GM18870 (cell line): ENCODE measurements at regions not wholly inside any gene's neighbourhood (a gene's known extent, or its start where the extent isn't known, plus 50 kb on each side); places are given as distances from the start of the nearest gene placed in this dataset.
"Not testable (repeated sequence)": the region's sequence is repeated elsewhere in the genome, so short reads cannot be mapped to it uniquely, and the experiment has no call there.

Source experiments
- ATAC-seq: cut with Tn5 transposase; IDR thresholded peaks from one replicate; pipeline ENCODE4 v1.9.1; 2021; ENCODE audit warnings: moderate library complexity; ENCODE audit not compliant: unreplicated experiment

DNA sequence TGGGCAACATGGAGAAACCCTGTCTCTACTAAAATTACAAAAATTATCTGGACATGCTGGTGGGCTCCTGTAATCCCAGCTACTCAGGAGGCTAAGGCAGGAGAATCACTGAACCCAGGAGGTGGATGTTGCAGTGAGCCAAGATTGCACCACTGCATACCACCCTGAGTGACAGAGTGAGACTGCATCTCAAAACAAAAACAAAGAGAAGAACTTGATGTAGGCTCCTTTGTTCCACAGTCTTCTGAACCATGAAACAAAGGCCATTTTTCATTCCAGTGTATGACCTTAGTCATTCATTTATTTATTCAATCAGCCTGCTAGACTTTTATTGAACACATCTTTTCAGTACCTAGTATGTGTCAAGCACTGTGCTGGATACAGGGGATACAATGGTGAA lies 369.6 kb downstream of the FAT3 start:
- ATAC-seq, result no peak

DNA sequence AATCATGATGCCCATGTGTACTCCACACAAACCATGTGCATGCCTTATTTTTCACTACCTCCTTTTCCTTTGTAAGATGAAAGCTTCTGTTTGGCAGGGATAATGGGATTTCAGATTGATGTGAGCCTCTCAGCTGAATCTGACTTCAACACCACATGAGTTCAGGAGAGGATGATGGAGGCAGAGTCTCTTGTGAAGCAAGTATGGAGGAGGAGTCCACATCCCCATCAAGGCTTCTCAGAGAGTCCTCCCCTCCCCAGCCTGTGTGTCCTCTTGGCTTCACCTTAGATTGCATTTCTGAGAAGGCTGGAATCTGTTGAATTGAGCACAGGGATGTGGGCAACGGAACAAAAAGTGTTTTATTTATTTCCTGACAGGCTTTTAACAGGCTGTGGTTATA lies 370.4 kb downstream of the FAT3 start:
- ATAC-seq, result no peak

DNA sequence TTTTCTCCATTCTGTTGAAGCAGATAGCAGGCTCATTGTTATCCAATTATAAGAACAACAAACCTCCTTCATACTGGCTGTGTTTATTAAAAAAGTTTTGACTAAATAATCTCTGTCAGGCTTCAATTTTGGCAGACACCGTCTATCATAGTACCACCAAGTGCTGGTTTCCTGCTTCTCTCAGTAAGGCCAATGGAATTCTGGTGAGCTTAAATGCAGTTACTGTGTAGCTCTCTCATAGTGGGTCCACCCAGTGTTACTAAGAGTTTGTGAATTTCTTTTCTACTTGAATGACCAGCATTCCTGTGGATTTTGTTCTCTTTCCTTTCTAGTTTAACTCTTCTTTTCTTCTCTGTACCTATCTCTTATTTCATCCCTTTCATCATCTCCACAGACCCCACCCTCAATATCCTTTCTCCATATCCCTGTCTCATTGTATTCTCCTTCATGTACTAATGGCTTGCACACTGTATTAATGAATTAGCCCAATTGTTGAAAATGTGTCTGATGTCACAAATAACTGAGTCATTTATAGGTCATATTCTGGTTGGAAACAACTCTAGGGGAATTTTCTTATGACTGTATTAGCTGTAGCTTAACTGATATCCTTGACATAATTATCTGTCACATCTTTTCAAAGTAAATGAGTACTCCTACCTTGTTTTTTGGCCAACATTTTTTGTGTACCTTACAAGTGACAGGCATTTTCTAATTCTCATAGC lies 372.1 kb downstream of the FAT3 start:
- ATAC-seq, result no peak

DNA sequence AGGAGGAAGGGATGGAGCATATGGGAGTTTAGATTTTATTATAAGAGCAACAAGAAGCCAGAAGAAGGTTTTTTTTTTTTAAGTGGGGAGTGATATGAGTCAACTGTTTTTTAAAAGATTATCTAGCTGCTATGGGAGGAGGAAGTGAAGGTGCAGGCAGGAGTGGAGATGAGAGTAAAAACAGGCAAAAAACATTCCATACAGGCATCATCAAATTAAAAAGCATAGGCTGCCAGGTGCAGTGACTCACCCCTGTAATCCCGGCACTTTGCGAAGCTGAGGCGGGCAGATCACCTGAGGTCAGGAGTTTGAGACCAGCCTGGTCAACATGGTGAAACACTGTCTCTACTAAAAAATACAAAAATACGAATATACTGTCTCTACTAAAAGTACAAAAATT lies 368.4 kb upstream of the MTNR1B start:
- no peak for ATAC-seq

DNA sequence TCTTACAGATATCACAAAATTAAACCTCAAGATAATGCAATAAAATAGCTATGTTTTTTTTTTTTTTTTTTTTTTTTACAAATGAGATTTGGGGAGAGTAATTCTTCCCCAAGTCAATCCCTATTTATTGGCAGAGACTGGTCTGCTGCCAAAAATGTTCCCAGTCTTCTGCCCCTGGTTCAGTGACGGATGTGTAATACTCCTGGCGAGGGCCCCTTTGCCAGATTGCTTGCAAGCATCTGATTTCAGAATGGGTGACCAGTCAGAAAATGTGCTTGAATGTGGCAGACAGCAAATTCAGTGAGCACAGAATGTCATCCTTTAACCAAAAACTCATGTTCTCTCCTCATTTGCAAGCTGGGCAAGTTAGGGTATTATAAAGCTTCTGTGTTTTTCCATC lies 363.8 kb upstream of the MTNR1B start:
- no peak for ATAC-seq

DNA sequence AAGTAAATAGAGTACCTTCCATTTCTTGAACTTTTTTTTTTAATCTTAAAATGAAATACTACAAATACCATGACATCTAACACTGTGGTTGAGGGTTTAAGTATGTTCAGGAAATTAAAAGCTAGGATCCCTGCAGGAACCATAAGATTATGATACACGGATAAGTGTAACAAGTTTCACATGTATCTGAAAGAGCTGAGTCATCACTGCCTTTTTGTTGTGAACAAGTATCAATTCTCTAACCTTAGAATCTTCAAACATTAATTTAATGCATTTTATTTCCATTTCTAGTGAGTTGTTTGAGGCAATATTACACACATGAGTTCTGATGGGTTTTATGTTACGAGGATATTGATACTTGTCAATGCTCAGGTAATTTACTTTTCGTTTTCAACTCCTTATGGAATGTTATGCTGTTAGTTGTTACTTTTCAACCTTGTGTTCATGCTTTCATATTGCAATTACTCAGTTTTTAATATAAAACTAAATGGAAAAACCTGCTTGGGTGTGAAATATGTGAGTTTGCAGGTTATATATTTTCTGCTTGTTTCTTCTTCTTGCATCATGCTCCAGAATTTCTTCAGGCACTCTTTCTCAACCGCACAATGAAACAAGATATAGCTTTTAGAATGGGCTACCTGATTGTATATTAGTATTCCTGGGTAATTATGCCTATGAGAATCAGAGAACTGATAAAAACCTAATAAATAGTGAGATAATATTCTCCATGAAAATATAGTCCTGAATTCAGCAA lies 361.3 kb upstream of the MTNR1B start:
- ATAC-seq, result no peak

DNA sequence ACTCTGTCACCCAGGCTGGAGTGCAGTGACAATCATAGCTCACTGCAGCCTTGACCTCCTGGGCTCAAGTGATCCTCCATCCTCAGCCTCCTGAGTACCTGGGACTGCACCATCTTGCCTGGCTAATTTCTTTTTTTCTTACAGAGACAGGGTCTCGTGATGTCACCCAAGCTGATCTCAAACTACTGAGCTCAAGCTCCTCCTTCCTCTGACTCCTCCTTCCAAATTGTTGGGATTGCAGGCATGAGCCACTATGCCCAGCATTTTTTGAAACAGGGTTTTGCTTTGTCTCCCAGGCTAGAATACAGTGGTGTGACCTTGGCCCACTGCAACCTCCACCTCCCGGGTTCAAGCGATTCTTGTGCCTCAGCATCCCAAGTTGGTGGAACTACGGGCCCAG lies 358.3 kb upstream of the MTNR1B start:
- no peak for ATAC-seq

DNA sequence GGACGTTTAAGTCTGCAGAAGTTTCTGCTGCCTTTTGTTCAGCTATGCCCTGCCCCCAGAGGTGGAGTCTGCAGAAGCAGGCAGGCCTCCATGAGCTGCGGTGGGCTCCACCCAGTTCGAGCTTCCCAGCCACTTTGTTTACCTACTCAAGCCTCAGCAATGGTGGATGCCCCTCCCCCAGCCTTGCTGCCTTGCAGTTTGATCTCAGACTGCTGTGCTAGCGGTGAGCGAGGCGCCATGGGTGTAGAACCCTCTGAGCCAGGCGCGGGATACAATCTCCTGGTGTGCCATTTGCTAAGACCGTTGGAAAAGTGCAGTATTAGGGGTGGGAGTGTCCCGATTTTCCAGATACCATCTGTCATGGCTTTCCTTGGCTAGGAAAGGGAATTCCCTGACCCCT lies 351.4 kb upstream of the MTNR1B start:
- ATAC-seq, result not testable (repeated sequence)

DNA sequence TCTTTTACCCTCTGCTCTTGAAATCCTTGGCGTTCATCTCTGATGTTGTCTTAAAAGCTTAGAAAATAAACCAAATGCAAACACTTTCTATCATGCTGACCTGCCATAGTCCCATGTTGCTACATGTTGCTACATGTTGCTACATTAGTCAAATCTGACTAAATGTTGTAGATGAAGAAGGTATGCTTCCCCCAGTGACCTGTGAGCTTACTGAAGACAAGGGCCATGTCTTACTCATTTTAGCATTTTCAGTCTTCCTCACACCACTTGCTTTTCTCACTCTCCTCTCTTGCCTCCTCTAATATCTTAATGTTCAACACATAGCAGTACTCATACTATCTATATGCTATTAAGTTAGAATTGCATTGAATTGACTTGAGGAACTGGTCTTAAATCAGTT lies 346.4 kb upstream of the MTNR1B start:
- ATAC-seq, result no peak

DNA sequence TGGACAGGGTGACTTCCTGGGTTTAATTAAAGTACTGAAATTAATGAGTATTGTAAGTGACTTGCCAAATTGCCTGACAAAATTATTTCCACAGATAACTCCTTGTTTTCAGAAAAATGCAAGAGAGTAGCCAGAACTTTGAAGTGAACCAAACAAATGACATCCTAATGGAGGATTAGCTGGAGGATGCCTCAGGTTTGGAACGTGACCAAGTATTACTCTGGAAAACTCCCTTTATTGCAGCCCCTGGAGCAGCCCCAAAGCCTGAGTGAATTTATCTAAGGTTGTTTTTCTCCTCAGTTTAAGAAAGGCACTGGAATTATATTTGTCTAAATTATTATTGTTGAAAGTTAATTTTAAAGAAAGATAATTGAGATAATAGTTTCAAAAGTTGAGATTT lies 343.6 kb upstream of the MTNR1B start:
- ATAC-seq, result no peak

DNA sequence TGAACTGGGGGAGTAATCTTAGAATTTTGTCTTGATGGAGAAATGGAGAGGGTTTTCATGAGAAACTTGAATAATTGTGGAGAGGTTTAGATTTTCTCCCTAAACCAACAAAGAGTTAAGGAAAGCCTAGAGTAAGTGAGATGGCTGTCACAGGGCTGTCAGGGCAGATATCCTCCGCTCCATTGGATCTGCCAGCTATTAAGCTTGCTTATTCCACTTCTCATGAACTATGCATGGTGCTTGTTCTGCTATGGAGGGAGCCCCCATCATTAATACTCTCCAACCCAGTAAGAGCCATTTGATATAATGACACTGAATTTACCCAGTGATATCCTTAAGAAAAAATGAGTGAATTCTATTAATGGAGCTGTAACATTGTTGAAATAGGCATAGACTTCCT lies 342.8 kb upstream of the MTNR1B start:
- ATAC-seq, result no peak

DNA sequence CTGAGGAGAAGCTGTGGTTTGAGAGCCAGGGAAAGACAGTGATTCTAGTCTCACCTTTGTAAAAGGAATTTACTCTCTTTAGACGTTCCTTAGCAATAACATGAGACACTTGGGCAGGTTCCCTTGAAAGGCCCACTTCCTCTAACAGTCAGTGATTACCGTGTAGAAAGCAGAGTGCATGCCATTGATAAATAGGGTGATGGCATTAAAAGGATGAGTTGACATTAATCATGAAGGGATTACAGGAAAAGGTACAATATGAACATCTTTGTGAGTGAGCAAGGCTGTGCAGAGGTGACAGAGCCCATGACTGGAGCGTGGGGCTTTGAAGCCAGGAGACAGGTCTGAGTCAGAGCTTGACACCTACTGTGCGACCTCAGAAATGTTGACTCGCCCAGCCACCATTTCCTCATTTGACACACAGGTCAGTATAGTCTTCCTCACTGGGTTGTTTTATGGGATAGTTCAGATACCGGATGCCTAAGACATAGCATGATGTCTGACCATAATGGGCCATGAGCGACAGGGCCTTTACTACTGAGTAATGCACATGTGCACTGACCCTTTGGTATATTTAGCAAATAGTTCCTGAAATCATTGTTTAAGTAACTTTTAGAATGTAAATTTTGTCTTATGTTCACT lies 341.7 kb upstream of the MTNR1B start:
- no peak for ATAC-seq

DNA sequence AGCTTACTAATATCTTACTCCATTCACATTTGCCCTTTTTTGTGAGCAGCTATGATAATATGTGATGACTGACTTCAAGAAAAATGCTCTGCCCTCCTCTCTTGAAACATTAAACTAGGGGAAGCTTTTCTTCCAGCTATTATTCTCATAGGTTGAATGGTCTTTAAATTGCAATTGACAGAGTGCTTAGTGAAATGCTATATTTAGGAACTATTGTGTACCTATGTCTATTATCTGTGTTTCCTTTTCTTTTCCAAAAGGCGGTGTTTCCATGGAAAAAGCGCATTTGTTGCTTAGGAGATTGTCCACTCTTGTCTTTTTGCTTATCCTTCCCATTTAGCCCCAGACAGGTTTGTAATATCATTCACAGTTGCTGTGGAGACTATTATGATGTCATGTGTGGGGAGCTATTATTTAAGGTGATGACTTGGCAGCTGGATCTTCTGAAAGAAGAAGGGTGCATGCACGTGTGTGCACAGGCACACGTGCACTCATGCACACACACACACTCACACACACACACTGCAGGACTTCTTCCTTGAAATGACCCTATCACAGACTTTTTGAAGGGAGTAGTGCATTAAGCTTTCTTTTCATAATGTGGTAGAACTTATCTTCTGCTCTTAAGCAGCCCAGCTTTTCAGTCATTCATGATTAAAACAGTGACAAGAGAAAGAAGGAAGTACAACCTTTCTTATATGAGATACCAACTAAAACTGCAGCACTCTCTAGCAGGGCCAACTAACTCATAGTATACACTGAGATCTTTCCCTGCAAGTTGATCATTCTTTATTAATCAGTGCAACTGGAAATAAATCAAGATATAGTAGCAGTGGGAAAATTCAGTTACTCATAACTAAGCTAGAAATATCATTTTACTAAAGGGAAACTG lies 340.8 kb upstream of the MTNR1B start:
- no peak for ATAC-seq

DNA sequence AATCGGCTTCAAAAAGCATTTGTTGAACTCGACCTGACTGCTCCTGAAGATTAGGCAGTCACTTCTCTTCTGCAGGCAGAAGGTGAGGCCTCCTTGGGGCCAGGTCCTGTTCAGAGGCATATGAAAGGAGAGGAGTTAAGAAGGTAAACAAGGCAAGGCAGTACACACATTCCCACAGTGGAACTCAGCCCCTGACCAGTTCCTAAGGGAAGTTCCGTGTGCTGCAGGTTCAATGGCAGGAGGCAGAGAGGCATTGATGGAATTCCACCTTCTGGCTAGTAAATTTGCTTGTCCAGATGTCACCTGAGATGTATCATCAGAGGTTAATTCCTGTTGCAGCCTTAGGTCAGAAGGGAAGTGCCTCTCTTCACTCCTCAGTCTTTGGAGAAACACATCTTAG lies 337.0 kb upstream of the MTNR1B start:
- no peak for ATAC-seq

DNA sequence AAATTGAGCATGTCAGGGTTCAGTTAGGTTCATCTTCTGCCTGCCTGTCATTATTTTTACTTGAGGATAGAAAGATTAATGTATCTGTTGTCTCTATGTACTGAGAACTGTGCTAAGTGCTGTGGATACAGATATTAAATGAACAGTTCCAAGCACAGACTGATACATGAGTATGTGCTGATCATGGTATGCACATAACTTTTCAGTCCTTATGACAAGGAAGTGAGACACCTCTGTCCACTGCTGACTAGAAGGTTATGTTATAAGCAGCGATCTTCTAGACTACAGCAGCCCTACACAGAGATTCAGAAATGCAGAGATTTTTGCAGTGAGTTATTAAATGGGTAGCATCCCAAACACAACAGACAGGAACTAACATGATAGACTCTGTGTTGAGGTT lies 335.6 kb upstream of the MTNR1B start:
- no peak for ATAC-seq

DNA sequence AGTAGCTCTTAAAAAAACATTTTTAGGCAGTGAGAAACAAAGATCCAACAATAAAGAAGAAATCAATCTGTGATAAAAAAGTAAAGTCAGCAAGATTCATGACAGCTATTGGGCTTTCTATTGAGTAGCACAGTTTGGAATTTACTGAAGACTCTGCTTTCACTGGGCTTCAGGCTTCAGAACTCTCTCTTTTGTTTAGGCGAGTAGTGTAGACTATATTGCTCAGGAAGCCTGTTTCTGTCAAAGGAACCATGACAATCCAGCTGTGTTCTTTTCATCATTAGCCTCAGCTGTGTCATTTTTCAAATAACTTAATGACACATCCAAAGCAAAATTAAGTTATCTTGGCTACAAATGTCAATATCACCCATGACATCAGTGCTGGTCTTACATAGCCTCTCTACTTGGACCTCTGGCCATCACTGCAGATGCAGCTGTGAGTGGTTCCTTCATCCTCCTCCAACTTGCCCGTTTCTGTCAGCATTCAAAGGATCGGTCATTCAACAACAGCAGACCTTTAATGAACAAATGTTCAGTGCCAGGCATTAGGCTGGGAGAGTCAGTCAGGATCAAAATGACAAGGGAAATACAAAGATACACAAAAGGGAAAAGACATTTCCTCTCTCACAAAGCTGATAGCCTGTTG lies 332.8 kb upstream of the MTNR1B start:
- ATAC-seq, result no peak

DNA sequence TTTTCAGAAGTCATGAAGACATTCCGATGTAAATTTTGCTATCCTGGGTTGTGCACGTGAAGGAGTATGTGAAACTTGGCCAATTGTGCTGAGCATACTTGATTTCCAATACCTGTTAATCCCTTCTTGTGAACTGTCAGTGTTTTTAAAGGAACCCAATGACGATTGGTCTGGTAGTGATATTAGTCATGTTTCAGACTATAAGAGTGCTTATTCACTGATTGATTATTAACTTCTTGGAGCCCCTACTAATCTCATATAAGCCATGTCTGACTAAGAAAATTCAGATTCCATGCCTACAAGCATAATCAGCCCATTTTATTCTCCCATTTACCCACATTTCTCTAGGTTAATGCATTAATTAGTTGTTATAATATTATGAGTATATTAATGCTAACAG lies 330.8 kb upstream of the MTNR1B start:
- ATAC-seq, result peak; percentile 56

DNA sequence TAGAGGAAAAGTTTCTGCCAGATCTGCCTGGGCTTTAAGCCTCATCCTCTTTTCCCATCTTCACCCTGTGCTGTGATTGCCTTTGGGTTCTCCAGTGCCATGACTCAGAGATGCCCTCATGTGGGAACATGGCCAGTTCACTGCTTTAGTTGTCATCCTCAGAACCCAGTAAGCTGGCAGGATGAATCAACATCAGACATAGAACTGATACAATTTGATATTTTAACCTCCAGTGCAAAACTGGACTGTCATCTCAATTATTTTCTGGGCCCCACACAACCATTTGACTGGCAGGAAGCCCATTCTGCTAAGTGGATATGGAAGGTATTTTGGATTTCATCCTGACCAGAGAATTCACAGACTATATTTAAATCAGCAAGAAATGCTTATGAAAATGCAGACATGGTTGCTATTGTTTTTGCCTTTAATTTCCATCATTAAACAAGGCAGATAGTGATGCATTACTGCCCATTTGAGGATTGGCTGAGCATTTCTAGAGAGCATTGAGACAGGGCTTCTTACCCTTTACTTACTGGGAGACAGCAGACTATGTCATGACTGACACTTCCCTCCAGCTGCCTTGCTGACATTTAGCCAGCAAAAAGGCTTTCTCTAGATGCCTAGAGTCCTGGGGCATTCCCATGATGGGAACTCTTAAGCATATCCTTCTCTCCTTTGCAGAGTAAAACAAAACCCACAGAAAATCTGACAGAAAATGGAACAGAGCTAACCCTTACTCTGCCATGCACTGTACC lies 327.1 kb upstream of the MTNR1B start:
- ATAC-seq, result no peak

DNA sequence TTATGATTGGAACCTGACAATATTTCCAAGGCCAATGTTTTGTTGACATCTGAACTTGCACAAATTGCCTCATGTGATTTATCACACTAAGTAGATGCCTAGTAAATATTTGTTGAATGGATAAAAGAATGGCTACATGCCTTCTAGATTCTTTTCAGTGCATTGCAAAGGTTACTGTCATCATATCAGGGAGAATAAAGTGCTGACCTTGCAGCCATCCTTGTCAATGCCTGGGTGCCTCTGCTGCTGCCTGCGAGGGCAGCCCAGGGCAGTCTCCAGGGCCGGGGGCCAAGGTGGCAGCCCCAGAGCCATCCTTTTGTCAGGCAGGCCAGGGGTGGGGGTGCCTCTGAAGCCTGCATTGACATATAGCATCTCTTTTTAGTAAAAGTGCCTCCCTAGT lies 325.6 kb upstream of the MTNR1B start:
- no peak for ATAC-seq
